Neutrophil (primary cell): ENCODE measurements at regions not wholly inside any gene's neighbourhood (a gene's known extent, or its start where the extent isn't known, plus 50 kb on each side); places are given as distances from the start of the nearest gene placed in this dataset.

Experiments used
- H3K27ac ChIP-seq: fragments of 200-600 bp; sonication (generic); 2 replicates; pipeline ENCODE4 v1.5.1; 2016; ENCODE audit warnings: mild to moderate bottlenecking, moderate library complexity
- H3K27me3 ChIP-seq: fragments of 200-600 bp; sonication (generic); 2 replicates; pipeline ENCODE4 v1.6.0; 2016; ENCODE audit warnings: mild to moderate bottlenecking
- H3K36me3 ChIP-seq: fragments of 200-600 bp; sonication (generic); 2 replicates; pipeline ENCODE4 v1.5.1; 2017
- H3K4me1 ChIP-seq, 2 experiments: fragments of 200-600 bp in 1 of 2; sonication (generic) in 1 of 2; 1 replicate in 1 of 2; 2 replicates in 1 of 2; pipeline versions ENCODE4 v1.5.1 to v1.6.1; 2013 to 2016; ENCODE audit warnings: low read depth in 1 of 2, low read length in 1 of 2, mild to moderate bottlenecking in 1 of 2, moderate library complexity in 1 of 2; ENCODE audit not compliant: control insufficient read depth in 1 of 2, insufficient read depth in 1 of 2
- H3K4me3 ChIP-seq, 2 experiments: fragments of 200-600 bp in 1 of 2; sonication (generic) in 1 of 2; 1 replicate in 1 of 2; 2 replicates in 1 of 2; pipeline ENCODE4 v1.5.1; 2013 to 2016; ENCODE audit warnings: low read depth in 1 of 2, low read length in 1 of 2, mild to moderate bottlenecking in 1 of 2, moderate library complexity in 1 of 2
- H3K9me3 ChIP-seq: fragments of 200-600 bp; sonication (generic); 2 replicates; pipeline ENCODE4 v1.5.1; 2016
- CTCF ChIP-seq: fragments of 200-600 bp; sonication (generic); IDR thresholded peaks from 2 replicates; pipeline ENCODE4 v1.5.1; 2016; ENCODE audit warnings: antibody characterized with exemption

- Histone ChIP-seq H3K27me3 (no peaks in the 10 kb centered on the region), H3K27ac (no peak overlapping the region), H3K9me3 (no peaks in the 10 kb centered on the region), H3K4me3 (no peak overlapping the region), H3K4me1 (no peaks in the 10 kb centered on the region), H3K36me3 (no peaks in the 10 kb centered on the region)
- no peak for TF ChIP-seq CTCF
Measured at GRCh38 chr21:23952269-23952668, 1655.0 kb downstream of the MRPL39 start.

DNA sequence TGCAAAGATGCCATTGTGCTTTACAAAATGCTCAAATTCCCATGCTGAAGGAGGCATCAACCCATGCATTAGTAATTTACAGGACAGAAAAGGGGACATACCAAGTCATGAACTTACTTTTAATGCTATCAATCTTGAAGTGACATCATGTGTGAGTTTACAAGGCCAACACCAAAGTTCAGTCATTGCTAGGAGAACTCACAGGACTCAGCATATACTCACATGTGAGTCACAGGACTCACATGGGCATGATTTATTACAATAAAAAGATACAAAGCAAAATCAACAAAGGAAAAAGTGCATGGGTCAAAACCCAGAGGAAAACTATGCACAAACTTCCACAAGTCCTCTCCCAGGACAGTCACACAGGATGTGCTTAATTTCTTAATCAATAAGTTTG lies 1656.0 kb downstream of the MRPL39 start:
- no peak for TF ChIP-seq CTCF
- Histone ChIP-seq H3K27me3 (no peaks in the 10 kb centered on the region), H3K4me3 (no peak overlapping the region), H3K4me1 (no peaks in the 10 kb centered on the region), H3K36me3 (no peaks in the 10 kb centered on the region), H3K27ac (no peak overlapping the region), H3K9me3 (no peaks in the 10 kb centered on the region)

DNA sequence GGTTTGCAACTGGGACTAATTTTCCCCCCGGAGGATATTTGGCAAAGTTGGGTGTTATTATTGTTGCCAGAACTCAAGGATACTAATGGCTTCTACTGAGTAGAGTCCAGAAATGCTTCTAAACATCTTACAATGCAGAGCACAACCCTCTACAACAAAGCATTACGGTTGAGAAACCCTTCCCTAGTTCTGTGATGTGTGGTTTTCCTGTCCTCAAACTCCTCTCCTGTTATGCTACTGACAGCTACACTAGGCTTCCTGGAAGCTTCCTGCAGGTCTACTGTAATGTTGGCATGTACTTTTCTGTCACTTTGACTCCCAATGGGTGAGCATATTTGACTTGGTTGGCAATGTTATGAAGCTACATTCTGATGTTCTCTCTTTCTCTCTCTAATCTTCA lies 1656.9 kb downstream of the MRPL39 start:
- H3K27me3 ChIP-seq, result no peaks in the 10 kb centered on the region
- no peak for TF ChIP-seq CTCF
- H3K4me1 ChIP-seq, result no peaks in the 10 kb centered on the region
- H3K4me3 ChIP-seq, result no peak overlapping the region
- no peaks in the 10 kb centered on the region for H3K9me3 ChIP-seq
- no peaks in the 10 kb centered on the region for H3K36me3 ChIP-seq
- H3K27ac ChIP-seq, result no peak overlapping the region

DNA sequence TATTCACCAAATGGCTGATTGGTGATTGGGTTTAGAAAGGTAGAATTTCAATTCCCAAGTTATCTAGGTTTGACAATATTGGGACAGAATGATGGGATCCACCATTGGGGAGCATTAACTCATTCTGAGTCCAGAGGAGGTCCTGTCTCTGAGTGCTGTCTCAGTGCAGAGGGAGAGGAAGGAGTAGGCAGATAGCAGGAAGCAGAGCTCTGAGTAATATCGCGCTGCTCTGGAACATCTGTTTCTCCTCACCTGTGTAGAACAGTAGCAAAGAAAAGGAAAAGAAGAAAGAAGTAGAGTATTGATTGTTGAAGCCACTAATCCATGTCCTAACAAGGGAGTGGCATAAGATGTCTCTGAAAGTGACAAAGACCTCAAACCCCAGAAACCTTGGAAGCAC lies 1657.8 kb downstream of the MRPL39 start:
- H3K27ac ChIP-seq, result no peak overlapping the region
- H3K27me3 ChIP-seq, result no peaks in the 10 kb centered on the region
- no peaks in the 10 kb centered on the region for H3K36me3 ChIP-seq
- H3K4me1 ChIP-seq, result no peaks in the 10 kb centered on the region
- H3K9me3 ChIP-seq, result no peaks in the 10 kb centered on the region
- TF ChIP-seq CTCF, result no peak
- no peak overlapping the region for H3K4me3 ChIP-seq

DNA sequence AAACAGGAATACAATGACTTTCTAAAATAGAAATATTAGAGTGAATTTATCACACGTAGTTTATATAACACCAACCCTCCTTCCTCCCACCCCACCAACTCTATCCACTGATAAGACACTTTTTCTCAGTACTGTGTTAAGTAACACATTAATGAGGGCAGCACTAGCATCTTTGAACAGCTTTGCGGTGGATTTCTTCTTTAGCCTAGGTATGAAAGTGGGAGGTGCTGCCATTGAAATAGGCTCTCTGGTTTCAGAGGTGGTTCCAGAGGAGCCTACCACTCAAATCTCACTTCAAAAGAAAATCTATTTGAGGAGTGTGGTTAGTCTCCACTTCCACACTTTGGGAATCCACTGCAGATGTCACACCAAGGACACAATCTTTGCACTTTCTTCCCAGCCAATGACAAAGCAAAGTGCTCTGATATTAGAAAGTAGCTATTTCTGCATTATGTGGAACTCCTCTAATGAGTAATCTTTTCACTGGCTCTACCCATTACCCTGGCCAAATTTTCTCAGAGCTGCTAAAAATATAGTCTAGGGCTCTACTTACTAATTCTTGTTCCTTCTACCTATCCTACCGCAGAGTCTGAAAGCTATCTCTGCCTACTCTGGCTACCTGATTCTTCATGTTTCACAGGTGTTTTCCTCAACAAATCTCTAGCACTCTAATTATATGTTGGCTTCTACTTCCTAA lies 1667.8 kb downstream of the MRPL39 start:
- H3K9me3 ChIP-seq, result no peaks in the 10 kb centered on the region

More for the DNA sequence above, 1667.8 kb downstream of the MRPL39 start:
- Histone ChIP-seq H3K4me3 (no peak overlapping the region), H3K4me1 (no peaks in the 10 kb centered on the region), H3K27me3 (no peaks in the 10 kb centered on the region), H3K36me3 (no peaks in the 10 kb centered on the region), H3K27ac (no peak overlapping the region)
- no peak for TF ChIP-seq CTCF
